ENCODE measurements at regions not wholly inside any gene's neighbourhood (a gene's known extent, or its start where the extent isn't known, plus 50 kb on each side); places are given as distances from the start of the nearest gene placed in this dataset.
"Not testable (repeated sequence)": the region's sequence is repeated elsewhere in the genome, so short reads cannot be mapped to it uniquely, and the experiment has no call there.

- H3K27ac ChIP-seq (ENCODE audit: insufficient read depth, low read length): no peak overlapping the region
- no peaks in the 10 kb centered on the region for H3K79me2 ChIP-seq (ENCODE audit: control insufficient read depth, insufficient read depth, low read length)
- H3K36me3 ChIP-seq (ENCODE audit: control insufficient read depth, insufficient read depth, low read length): no peaks in the 10 kb centered on the region
- H3K4me3 ChIP-seq (replicated peaks in 1 of 4; ENCODE audit: control extremely low read depth in 1 of 4, insufficient read depth in 1 of 4, low read depth in 3 of 4, low read length in 4 of 4): no peak overlapping the region
- H3K9ac ChIP-seq (ENCODE audit: insufficient read depth, low read length): no peak overlapping the region
- H3K27me3 ChIP-seq (ENCODE audit: control insufficient read depth, insufficient read depth, low read length): no peaks in the 10 kb centered on the region
- no peak overlapping the region for H3K4me2 ChIP-seq (ENCODE audit: extremely low read depth, insufficient read depth, low read length)
- no peaks in the 10 kb centered on the region for H3K9me3 ChIP-seq (ENCODE audit: control insufficient read depth, insufficient read depth, low read depth, low read length)
- H2AFZ ChIP-seq (ENCODE audit: low read length): no peak overlapping the region
- TF ChIP-seq EZH2 (IDR thresholded peaks at IDR 0.05; ENCODE audit: low read length, missing control alignments): no peak
- H4K20me1 ChIP-seq (ENCODE audit: control insufficient read depth, extremely low read depth, insufficient read depth, low read length): no peaks in the 10 kb centered on the region
- no peak for DNase-seq (ENCODE audit: low read depth in 2 of 2)
- no peaks in the 10 kb centered on the region for H3K4me1 ChIP-seq (ENCODE audit: control insufficient read depth, extremely low read depth, insufficient read depth, low read length)
These were observed 86.5 kb upstream of the ACKR3 start for GRCh38 chr2:236483102-236483501.

DNA sequence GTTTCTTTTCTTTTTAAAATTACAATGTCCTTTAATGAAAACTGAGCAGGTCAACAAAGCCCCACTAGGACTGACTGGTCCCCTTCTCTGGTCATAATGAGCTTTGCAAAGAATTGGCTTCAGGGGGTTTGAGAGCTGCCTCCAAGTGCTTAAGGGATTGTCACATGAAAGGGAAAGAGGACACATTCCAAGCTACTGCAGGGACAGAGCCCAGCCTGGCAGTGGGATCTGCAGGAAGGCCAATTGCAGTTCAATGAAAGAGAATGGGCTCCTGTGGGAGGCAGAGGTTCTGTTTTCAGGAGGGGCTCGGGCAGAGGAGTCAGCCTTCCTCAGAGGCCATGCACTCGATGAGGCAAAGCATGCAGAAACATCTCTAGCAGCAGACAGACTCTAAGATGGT lies 84.1 kb upstream of the ACKR3 start:
- no peaks in the 10 kb centered on the region for H3K79me2 ChIP-seq (ENCODE audit: control insufficient read depth, insufficient read depth, low read length)
- no peak overlapping the region for H2AFZ ChIP-seq (ENCODE audit: low read length)
- H3K4me2 ChIP-seq (ENCODE audit: extremely low read depth, insufficient read depth, low read length): no peak overlapping the region
- no peaks in the 10 kb centered on the region for H3K4me1 ChIP-seq (ENCODE audit: control insufficient read depth, extremely low read depth, insufficient read depth, low read length)
- no peak overlapping the region for H3K9ac ChIP-seq (ENCODE audit: insufficient read depth, low read length)
- no peak for DNase-seq (ENCODE audit: low read depth in 2 of 2)
- no peaks in the 10 kb centered on the region for H3K9me3 ChIP-seq (ENCODE audit: control insufficient read depth, insufficient read depth, low read depth, low read length)
- TF ChIP-seq EZH2 (IDR thresholded peaks at IDR 0.05; ENCODE audit: low read length, missing control alignments) (no peak), CTCF (conservative IDR thresholded peaks at IDR 0.05 in 1 of 2, IDR thresholded peaks at IDR 0.05 in 1 of 2; ENCODE audit: low read depth in 1 of 2, low read length in 2 of 2) (no peak)
- no peak overlapping the region for H3K4me3 ChIP-seq (replicated peaks in 1 of 4; ENCODE audit: control extremely low read depth in 1 of 4, insufficient read depth in 1 of 4, low read depth in 3 of 4, low read length in 4 of 4)
- H3K27me3 ChIP-seq (ENCODE audit: control insufficient read depth, insufficient read depth, low read length): no peaks in the 10 kb centered on the region
- no peak overlapping the region for H3K27ac ChIP-seq (ENCODE audit: insufficient read depth, low read length)
- no peaks in the 10 kb centered on the region for H3K36me3 ChIP-seq (ENCODE audit: control insufficient read depth, insufficient read depth, low read length)
- no peaks in the 10 kb centered on the region for H4K20me1 ChIP-seq (ENCODE audit: control insufficient read depth, extremely low read depth, insufficient read depth, low read length)

DNA sequence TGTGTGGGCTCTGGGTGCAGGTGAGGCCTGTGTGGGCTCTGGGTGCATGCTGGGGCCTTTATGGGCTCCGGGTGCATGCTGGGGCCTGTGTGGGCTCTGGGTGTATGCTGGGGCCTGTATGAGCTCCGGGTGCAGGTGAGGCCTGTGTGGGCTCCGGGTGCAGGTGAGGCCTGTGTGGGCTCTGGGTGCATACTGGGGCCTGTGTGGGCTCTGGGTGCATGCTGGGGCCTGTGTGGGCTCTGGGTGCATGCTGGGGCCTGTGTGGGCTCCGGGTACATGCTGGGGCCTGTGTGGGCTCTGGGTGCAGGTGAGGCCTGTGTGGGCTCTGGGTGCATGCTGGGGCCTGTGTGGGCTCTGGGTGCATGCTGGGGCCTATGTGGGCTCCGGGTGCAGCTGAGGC lies 80.5 kb upstream of the ACKR3 start:
- H3K4me2 ChIP-seq (ENCODE audit: extremely low read depth, insufficient read depth, low read length); H3K36me3 ChIP-seq (ENCODE audit: control insufficient read depth, insufficient read depth, low read length); H3K9ac ChIP-seq (ENCODE audit: insufficient read depth, low read length); H3K79me2 ChIP-seq (ENCODE audit: control insufficient read depth, insufficient read depth, low read length); H3K4me1 ChIP-seq (ENCODE audit: control insufficient read depth, extremely low read depth, insufficient read depth, low read length); H3K27ac ChIP-seq (ENCODE audit: insufficient read depth, low read length); H4K20me1 ChIP-seq (ENCODE audit: control insufficient read depth, extremely low read depth, insufficient read depth, low read length); H3K4me3 ChIP-seq (replicated peaks in 1 of 4; ENCODE audit: control extremely low read depth in 1 of 4, insufficient read depth in 1 of 4, low read depth in 3 of 4, low read length in 4 of 4); DNase-seq (ENCODE audit: low read depth in 2 of 2); H3K27me3 ChIP-seq (ENCODE audit: control insufficient read depth, insufficient read depth, low read length); H3K9me3 ChIP-seq (ENCODE audit: control insufficient read depth, insufficient read depth, low read depth, low read length); H2AFZ ChIP-seq (ENCODE audit: low read length): not testable (repeated sequence)

DNA sequence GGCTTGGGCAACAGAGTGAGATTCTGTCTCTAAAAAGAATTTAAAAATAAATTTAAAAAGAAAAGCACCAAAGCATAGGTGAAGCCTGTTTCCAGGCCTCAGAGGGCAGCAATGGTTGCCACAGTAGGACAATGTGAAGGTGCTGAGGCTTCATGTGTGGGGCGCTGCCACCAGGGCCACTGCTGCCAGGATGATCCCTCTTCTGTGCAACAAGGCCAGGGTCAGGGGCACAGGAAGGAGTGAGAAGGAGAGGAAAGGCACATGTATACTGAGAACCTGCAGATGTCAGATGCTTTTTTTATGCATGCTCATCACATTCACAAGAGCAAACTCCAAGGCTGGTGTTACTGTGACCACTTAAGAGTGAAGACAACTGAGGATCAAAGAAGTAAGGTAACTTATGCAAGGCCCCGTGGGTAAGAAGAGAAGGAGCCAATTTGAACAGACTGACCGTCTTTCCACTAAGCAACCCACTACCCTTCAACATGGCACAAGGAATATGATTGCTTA lies 79.7 kb upstream of the ACKR3 start:
- Histone ChIP-seq H3K36me3 (ENCODE audit: control insufficient read depth, insufficient read depth, low read length) (no peaks in the 10 kb centered on the region), H3K27me3 (ENCODE audit: control insufficient read depth, insufficient read depth, low read length) (no peaks in the 10 kb centered on the region), H3K4me1 (ENCODE audit: control insufficient read depth, extremely low read depth, insufficient read depth, low read length) (no peaks in the 10 kb centered on the region), H3K9me3 (ENCODE audit: control insufficient read depth, insufficient read depth, low read depth, low read length) (no peaks in the 10 kb centered on the region), H3K27ac (ENCODE audit: insufficient read depth, low read length) (no peak overlapping the region), H4K20me1 (ENCODE audit: control insufficient read depth, extremely low read depth, insufficient read depth, low read length) (no peaks in the 10 kb centered on the region), H3K79me2 (ENCODE audit: control insufficient read depth, insufficient read depth, low read length) (no peaks in the 10 kb centered on the region), H3K4me3 (replicated peaks in 1 of 4; ENCODE audit: control extremely low read depth in 1 of 4, insufficient read depth in 1 of 4, low read depth in 3 of 4, low read length in 4 of 4) (no peak overlapping the region), H2AFZ (ENCODE audit: low read length) (no peak overlapping the region), H3K4me2 (ENCODE audit: extremely low read depth, insufficient read depth, low read length) (no peak overlapping the region), H3K9ac (ENCODE audit: insufficient read depth, low read length) (no peak overlapping the region)
- no peak for TF ChIP-seq CTCF (conservative IDR thresholded peaks at IDR 0.05 in 1 of 2, IDR thresholded peaks at IDR 0.05 in 1 of 2; ENCODE audit: low read depth in 1 of 2, low read length in 2 of 2)
- TF ChIP-seq EZH2 (IDR thresholded peaks at IDR 0.05; ENCODE audit: low read length, missing control alignments): no peak
- DNase-seq (ENCODE audit: low read depth in 2 of 2): no peak

Measured in fibroblast of lung (primary cell).